Hypothalamus (tissue), 51 donors: ENCODE measurements at regions not wholly inside any gene's neighbourhood (a gene's known extent, or its start where the extent isn't known, plus 50 kb on each side); places are given as distances from the start of the nearest gene placed in this dataset.

Experiments used
- DNase-seq, 51 donors: peaks; one replicate each; lab custom pipeline; 2025; lab: John Stamatoyannopoulos, UW

DNA sequence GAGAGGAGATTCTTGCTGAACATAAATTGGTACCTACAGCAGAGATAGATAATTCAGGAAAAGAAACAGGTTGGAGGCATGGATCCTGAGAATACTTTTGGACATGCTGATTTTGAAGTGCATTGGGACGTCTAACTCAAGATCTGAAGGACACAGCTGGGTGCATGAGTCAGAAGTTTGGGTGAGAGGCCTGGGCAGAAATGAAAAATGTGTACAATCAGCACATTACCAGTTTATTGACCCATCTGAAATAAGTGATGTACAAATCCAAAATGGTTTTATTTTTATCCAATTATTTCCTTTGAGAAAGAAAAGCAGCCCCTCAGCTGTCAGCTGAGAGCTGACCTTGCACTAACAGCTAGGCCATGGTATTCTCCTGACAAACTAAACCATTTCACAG is 975.2 kb upstream of the B3GALT2 start:
- no peak for DNase-seq

DNA sequence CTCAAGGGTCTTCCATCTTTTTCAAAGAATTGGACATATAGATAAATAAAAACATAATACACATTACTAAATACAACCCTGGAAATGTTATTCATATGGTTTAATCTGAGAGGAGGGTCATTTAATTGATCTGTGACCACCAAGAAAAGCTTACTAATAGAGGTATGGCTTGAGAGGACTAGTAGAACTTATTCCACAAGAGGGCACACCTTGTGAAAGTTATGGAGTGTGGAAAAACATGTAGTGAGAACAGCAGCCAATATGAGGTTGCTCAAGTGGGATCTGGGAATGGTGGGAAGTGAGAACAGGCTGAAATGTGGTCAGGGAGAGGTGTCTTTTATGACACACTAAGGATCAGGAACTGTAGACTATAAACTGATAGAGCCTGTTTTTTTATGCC is 973.5 kb upstream of the B3GALT2 start:
- no peak for DNase-seq

DNA sequence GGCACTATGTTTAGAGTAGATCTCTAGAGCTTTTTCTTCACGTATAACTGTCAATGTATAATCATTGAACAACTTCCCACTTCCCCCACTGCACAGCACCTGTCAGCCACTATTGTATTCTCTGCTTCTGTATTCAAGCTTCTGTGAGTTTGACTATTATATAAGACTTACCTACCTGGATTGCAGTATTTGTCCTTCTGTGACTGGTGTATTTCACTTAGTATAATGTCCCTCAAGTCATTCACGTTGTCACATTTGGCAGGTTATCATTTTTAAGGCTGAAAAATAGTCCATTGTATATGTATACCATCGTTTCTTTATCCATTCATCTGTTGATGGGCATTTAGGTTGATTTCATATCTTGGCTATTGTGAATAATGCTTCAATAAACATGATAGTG is 969.5 kb upstream of the B3GALT2 start:
- DNase-seq = no peak

DNA sequence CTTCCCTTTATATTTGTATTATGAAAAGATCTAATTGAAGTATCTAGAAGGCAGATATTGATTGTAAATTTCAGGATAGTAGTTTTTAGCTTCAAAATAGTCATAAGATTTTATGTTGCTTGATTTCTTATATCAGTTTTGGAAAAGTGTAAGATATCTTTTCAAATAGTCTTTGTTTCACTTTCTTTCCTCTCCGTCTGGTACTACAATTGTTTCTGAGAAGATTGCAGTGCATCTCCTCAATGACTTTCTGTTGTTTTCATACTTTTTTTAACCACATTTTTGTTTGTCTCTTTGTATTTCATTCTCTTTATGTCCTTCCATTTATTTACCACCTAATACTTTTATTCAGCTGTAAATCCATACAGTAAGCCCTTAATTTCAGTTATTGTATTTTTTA is 964.6 kb upstream of the B3GALT2 start:
- DNase-seq = no peak

DNA sequence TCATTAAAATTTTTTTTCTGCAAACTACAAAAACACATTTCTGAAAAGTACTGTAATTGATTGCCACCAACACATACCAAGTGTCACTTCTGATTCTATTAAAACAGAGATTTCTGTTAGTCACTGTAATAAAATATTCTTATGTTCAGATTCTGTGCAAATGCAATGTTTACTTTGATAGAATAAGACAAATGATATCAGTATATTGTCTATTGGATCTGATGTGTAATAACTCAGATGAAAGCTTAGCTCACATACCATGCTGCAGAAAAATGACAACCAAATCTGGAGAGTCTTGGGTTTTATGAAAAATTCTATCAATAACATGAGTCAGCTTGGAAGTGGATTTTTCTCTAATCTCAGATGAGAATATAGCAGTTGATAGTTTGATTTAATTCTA is 963.8 kb upstream of the B3GALT2 start:
- DNase-seq = no peak

DNA sequence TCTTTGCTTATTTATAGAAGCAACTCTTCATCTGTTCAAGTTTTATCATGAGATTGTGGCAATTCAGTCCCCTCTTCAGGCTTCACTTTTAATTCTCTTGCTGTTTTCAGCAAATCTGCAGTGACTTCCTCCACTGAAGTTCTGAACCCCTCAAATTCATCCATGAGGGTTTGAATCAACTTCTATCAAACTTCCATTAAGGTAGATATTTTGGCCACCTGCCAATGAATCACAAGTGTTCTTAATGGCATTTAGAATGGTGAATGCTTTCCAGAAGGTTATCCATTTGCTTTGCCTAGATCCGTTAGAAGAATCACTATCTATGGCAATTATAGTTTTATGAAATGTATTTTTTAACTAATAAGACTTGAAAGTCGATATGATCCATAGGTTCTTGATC is 946.7 kb upstream of the B3GALT2 start:
- DNase-seq = no peak

DNA sequence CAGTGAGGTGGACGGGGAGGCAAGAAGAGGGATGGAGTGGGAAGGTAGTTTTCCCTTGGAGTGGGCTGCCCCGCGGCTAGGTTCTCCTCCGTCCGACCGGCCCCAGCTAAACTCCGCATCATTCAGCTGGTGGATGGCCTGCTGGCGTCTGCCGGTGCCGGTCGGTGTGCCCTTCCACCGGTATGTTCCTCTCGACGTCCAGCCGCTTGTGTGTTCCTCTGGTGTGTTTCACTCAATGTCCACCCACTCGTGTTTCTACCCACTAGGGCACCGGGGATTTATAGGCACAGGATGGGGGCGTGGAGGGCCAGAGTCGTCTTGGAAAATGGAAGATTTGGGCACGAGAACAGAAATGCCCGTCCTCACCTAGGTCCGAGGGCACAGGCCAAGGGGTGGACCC is 931.7 kb upstream of the B3GALT2 start:
- no peak for DNase-seq

DNA sequence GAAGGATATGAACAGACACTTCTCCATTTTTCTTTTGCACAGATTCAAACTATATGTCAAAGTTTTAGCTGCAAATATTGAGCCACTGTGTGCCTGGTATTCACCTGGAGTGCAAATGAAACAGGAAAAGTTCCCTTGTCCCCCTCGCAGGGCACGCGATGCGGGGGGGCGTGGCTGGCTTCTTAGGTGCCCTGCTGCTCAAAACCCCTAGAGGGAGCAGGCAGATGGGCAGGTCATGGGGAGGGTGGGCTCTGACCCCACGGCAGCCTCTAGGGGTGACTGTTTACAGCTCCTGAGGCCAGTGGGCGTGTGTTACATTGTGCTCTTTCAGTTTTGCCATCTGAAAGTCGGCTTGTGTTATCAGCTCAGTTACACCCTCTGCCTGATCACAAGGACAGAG is 931.2 kb upstream of the B3GALT2 start:
- DNase-seq = no peak

DNA sequence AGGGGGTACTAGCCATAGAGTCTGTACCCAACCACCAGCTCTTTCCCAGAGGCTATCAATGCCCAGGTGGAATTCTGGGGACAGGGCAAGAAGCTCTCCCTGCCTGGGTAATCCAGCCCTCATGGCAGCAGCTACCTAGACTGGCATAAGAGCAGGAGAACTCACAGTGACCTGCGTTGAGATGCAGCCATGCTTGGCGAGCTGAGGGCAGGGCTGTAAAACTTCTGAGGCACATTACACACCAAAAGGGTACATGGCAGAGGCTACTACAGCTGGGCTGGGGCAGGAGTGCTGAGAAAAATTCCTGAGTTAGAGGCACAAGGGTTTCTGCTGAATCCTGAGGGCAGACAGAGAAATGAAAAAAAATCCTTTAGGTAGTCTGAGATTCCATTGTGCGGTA is 927.9 kb upstream of the B3GALT2 start:
- no peak for DNase-seq

DNA sequence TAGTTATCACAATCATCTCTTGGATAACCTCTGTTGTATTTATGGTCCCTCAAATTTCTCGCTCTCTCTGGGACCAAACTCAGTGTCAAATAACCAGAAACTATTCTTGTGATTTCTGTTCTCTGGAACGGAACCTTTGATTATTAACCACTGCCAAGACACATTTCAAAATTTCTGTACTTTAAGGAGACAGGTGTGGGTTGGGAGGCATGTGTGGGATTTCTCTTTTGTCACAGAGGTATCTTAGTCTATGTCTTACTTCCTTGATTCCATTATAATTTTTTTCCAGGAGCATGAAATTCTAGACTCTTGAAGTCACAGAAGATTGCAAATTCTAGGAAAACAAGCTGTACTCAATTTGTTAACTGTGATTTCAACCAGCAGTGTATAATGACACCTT is 919.0 kb upstream of the B3GALT2 start:
- DNase-seq = peak in 1 of 51 donors; percentile 2

DNA sequence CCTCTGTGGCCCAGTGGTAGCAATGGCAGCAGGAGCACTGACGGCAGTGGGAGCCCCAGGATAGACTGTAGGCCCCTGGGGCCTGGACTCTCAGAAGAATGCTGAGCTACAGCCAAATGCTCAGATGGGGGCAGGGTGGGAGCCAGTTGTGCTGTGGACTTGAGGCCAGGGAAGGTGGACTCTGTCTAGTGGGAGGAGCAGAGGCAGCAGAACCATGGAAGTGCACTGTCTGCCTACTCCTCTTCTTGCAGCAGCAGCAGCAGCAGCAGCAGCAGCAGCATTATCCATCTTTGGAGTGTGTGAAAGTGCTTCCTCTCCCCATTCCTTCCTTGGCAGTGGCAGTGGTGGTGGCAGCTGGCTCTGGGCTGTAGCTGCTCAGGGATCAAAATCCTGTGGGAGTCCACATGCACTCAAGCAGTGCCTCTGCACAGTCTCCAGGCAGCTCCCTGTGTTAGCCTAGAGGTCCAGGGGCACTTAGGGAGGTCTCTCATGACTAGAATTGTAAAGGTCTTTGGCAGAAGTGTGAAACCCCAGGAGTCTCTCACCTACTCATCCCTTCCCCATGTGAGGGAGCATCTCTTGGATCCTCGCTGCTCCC is 917.9 kb upstream of the B3GALT2 start:
- no peak for DNase-seq

DNA sequence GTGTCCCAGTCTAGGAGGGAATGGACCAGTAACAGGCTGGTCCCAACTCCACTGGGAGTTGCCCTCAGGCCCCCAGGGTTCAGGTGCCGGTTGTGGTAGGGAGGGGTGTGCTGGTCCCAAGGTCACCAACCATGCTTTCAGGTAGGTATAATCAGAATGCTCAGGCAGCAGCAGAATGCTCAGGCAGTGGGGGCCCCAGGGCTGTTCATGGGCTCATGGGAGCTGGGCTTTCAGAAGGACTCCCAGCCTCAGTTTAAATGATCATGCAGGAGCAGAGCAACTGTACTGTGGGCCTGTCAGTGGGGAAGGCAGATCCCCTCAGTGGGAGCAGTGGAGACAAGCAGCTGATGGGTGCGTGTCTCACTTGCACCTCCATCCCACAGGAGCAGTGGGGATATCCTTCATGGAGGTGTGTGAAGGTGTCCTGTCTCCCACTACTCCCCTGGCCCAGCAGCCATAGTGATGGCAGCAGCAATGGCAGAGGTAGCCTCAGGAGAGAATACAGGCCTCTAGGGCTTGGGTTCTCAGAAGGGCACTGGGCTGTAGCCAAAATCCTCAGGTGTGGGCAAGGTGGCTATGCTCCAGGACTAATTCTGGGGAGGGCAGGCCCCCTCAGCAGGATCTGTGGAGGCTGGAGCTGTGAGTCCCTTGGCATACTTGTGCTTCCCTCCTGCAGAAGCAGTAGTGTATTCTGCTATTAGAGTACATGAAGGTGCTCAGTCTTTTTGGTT is 917.3 kb upstream of the B3GALT2 start:
- no peak for DNase-seq

DNA sequence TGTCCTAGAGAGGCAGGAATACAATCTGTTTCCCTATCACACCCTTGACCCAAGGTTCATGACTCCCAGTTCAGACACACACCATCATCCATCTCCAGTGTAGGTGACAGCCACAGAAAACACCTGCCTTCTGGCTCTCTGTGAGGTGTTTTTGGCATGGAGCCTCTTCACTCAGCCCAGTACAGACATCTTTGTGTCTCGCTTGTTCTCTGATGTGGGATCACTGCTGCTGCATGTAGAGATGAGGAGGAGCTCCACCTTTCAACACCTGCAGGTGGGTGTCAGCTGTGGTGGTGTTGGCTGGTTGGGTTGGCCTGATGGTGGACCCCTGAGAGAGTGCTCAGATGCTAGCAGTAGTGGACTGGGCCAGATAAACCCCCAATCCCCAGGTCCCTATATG is 916.7 kb upstream of the B3GALT2 start:
- DNase-seq = no peak

DNA sequence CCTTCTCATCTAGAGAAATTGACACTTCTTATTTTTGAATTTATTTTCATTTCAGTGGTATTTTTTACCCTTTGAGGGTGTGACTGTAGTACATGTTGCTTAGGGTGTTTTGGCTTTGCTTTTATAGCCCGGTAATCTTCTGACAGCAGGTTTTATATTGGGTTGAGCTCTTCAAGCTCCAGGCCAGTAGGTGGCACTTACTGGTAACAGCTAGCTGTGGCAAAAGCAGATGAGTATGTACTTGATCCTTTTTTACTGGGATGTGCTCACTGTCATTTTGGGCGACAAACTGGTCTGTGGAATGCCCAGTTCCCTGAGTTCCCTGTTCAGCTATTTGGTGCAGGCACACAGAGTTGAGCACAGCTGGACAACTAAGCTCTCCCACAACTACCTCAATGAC is 916.2 kb upstream of the B3GALT2 start:
- no peak for DNase-seq

DNA sequence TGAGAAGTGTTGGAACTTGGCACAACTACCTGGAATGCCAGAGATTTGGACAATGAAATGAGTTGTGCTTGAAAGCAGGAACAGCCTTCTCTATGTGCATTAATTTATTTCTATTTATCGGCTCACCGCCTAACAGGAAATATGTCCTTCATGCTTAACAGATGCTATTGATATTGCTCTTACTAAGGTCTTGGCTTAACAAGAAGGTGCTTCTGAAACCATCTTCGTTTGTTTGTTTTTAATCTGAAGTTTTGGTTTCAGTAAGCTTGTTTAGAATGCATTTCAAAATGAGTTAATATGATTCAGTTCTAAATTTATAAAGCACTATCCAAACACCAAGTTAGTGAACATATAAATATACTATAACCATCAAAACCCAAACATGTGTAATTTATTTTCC is 898.3 kb upstream of the B3GALT2 start:
- DNase-seq = no peak

DNA sequence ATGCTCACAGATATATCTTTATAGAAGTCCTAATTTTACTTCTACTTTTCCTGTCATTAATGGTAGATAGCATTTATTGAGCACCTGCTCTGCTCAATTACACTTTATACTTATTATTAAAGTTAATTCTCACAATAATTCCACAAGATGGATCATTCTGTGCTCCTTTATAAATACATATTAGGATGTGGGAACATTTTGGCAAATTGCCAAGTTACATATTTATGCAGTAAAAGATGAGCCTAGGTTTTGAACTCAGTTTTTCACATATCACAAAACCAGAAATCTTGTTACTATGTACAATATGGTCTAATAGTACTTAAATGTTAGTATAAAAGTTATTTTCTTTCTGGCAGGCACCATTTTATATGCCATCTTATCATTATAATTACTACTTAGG is 895.0 kb upstream of the B3GALT2 start:
- no peak for DNase-seq

DNA sequence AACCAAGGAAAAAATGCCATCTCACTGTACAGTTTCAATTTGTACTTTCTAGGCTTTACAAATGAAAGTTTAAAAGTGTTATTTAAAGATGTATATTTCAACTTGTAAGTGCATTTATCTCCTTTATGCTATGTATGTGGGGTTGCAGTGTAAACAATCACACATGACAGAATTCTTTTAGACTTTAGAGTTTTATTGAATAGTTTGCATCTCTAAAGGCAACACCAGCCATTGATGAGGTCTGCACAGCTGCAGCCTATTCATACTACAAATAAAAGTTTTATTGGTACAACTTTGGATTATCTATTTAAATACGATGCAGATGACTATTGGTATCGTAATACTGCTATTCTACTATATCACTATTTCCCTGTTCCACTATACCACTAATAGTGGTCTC is 894.4 kb upstream of the B3GALT2 start:
- DNase-seq = no peak

DNA sequence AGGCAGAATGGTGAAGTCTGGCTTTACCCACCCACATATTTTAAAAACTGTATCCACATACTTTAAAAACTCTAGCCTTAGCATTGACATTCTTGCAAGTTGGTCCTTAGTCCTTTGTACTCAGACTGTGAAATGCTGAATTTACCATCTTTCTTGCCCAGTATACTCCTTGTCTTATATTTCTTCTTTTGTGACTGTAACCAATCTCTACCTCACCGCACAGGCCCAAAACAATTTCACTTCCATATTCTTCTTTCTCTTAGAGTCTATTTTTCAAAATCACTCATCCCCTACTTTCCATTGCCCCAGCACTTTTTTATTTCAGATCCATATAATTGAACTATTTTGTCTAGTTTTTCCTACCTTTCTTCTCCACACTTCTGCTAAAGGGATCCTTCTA is 892.4 kb upstream of the B3GALT2 start:
- no peak for DNase-seq

DNA sequence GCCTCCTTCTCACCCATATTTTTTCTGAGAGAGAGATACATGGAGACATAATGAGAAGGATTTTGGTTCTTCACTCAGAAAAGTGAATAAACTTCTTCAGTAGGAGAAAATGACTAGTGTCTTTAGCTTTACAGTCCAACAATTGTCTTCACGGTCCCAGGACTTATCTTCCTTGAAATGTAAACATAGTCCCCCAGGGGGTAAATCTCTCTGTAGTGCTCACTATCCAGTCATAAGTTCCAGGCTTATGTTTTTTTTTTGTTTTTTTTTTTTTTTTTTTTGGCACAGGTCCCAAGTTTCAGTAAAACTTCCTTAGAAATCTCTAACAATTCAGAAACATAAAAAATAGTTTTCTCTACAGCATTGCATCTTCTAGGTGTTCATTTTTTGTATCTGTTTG is 890.2 kb upstream of the B3GALT2 start:
- no peak for DNase-seq

DNA sequence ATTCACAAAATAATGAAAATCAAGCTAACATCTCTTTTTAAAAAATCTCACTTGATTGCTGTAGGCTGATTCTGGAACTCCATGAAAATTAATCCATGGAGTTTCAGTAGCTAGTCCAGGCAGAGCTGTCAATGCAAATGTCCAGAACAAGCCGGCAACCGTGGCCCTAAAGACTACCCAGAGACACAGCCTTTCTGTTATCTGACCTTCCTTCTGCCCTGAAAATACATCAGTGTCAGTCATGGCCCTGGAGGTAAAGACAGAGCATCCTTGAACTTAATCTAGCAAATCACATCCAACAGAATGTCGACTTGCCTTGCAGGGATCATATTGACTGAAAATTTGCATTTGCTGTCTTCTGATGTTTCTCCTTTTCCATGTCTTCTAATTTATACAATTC is 887.4 kb upstream of the B3GALT2 start:
- no peak for DNase-seq

DNA sequence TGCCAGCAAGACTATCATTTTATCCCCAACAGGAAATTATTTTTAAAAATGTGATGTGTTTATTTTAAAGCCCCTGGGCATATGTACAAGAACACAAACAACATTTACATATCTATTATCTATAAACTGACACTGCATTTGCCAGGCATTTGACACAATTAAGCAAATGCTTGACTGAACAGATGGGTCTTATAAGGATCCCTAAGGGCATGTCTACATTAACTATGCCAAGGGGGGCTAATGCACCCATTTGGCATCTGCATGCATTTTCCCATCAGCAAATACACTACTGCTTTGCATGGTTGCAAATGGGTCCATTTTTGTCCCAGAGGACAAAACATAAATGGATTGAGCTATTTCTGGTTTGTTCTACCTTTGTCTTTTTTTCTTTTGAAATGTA is 884.8 kb upstream of the B3GALT2 start:
- DNase-seq = no peak

DNA sequence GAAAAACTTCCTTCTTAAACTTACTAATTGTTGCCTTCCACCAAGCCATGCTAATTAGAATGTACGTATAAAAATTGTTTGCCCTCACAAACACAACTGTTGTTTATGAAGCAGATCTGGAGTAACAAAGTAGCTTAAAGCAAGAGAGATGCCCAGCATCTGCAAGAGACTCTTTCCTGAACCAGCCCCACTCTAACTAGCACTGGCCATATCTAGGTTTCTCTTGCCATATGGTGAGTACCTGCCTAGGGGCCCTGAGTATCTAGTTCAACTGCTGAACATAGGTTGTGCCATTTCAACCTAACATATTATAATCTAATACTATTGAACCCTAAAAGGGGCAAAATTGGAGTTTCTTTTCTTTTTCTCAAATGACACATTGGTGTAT is 883.4 kb upstream of the B3GALT2 start:
- DNase-seq = no peak
